ENCODE measurements at regions not wholly inside any gene's neighbourhood (a gene's known extent, or its start where the extent isn't known, plus 50 kb on each side); places are given as distances from the start of the nearest gene placed in this dataset.

GRCh38 chr20:62547364-62547763 is 71.6 kb upstream of the GATA5 start (continued):
- peak; percentile 32; the same call in 1 of the 2 replicates for TF ChIP-seq ZNF687 (CRISPR knock-in tag; IDR thresholded peaks at IDR 0.05)
- no peak for TF ChIP-seq RCOR2 (CRISPR knock-in tag; IDR thresholded peaks at IDR 0.05)
- no peak for TF ChIP-seq NFYB (CRISPR knock-in tag; IDR thresholded peaks at IDR 0.05)
- TF ChIP-seq GABPA (IDR thresholded peaks at IDR 0.05; ENCODE audit: low read depth, low read length), result 0 out of 2 replicates have a peak, but pooled peaks have one; percentile 0
- TF ChIP-seq GABPA (CRISPR knock-in tag; IDR thresholded peaks at IDR 0.05; ENCODE audit: low read depth), result no peak
- no peak for TF ChIP-seq RARG (CRISPR knock-in tag; IDR thresholded peaks at IDR 0.05; ENCODE audit: low read depth)
- no peak for TF ChIP-seq ZNF747 (CRISPR knock-in tag; IDR thresholded peaks at IDR 0.05; ENCODE audit: borderline replicate concordance)
- TF ChIP-seq ZNF136 (CRISPR knock-in tag; IDR thresholded peaks at IDR 0.05; ENCODE audit: low read depth), result no peak
- TF ChIP-seq NR1H2 (CRISPR knock-in tag; IDR thresholded peaks at IDR 0.05; ENCODE audit: borderline replicate concordance, low read depth), result no peak
- peak; percentile 75 for TF ChIP-seq NR2F6 (IDR thresholded peaks at IDR 0.05)
- peak; percentile 72 for TF ChIP-seq NR2F6 (CRISPR knock-in tag; IDR thresholded peaks at IDR 0.05)
- TF ChIP-seq, protein P1, sequence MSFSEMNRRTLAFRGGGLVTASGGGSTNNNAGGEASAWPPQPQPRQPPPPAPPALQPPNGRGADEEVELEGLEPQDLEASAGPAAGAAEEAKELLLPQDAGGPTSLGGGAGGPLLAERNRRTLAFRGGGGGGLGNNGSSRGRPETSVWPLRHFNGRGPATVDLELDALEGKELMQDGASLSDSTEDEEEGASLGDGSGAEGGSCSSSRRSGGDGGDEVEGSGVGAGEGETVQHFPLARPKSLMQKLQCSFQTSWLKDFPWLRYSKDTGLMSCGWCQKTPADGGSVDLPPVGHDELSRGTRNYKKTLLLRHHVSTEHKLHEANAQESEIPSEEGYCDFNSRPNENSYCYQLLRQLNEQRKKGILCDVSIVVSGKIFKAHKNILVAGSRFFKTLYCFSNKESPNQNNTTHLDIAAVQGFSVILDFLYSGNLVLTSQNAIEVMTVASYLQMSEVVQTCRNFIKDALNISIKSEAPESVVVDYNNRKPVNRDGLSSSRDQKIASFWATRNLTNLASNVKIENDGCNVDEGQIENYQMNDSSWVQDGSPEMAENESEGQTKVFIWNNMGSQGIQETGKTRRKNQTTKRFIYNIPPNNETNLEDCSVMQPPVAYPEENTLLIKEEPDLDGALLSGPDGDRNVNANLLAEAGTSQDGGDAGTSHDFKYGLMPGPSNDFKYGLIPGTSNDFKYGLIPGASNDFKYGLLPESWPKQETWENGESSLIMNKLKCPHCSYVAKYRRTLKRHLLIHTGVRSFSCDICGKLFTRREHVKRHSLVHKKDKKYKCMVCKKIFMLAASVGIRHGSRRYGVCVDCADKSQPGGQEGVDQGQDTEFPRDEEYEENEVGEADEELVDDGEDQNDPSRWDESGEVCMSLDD (CRISPR knock-in tag; IDR thresholded peaks at IDR 0.05; ENCODE audit: borderline replicate concordance), result no peak
- TF ChIP-seq AHDC1 (CRISPR knock-in tag; IDR thresholded peaks at IDR 0.05; ENCODE audit: borderline replicate concordance), result no peak
- no peak for TF ChIP-seq SRSF9 (IDR thresholded peaks at IDR 0.05; ENCODE audit: borderline replicate concordance, insufficient read depth, low read depth, low read length, poor library complexity, severe bottlenecking)
- no peak for TF ChIP-seq ZBTB21 (CRISPR knock-in tag; IDR thresholded peaks at IDR 0.05)
- TF ChIP-seq MATR3 (CRISPR knock-in tag; IDR thresholded peaks at IDR 0.05), result no peak
- TF ChIP-seq ZNF878 (CRISPR knock-in tag; IDR thresholded peaks at IDR 0.05), result no peak
- TF ChIP-seq, protein P2, sequence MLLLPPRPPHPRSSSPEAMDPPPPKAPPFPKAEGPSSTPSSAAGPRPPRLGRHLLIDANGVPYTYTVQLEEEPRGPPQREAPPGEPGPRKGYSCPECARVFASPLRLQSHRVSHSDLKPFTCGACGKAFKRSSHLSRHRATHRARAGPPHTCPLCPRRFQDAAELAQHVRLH (CRISPR knock-in tag; IDR thresholded peaks at IDR 0.05; ENCODE audit: borderline replicate concordance, low read depth), result no peak

Measured in HepG2 (cell line).